Endothelial cell (in vitro differentiated cells): ENCODE measurements at regions not wholly inside any gene's neighbourhood (a gene's known extent, or its start where the extent isn't known, plus 50 kb on each side); places are given as distances from the start of the nearest gene placed in this dataset.
A peak's percentile ranks its signal among the peaks of the same experiment; 100 is the strongest.

Source experiments
- DNase-seq: peaks from one replicate; pipeline ENCODE4 v3.0.0; 2021; ENCODE audit warnings: low spot score
- H3K27ac Mint-ChIP-seq: one replicate; pipeline ENCODE4 v1.8.0; 2021; ENCODE audit warnings: mixed read lengths, inconsistent platforms; ENCODE audit not compliant: unreplicated experiment
- H3K27me3 Mint-ChIP-seq: one replicate; pipeline ENCODE4 v1.8.0; 2021; ENCODE audit warnings: mild to moderate bottlenecking, moderate library complexity, mixed read lengths, inconsistent platforms; ENCODE audit not compliant: unreplicated experiment
- H3K36me3 Mint-ChIP-seq: one replicate; pipeline ENCODE4 v1.8.0; 2021; ENCODE audit warnings: mild to moderate bottlenecking, low read depth, mixed read lengths, inconsistent platforms; ENCODE audit not compliant: unreplicated experiment
- H3K4me1 Mint-ChIP-seq: one replicate; pipeline ENCODE4 v1.8.0; 2021; ENCODE audit warnings: mild to moderate bottlenecking, mixed read lengths, inconsistent platforms; ENCODE audit not compliant: unreplicated experiment
- H3K4me3 Mint-ChIP-seq: one replicate; pipeline ENCODE4 v1.8.0; 2021; ENCODE audit warnings: mild to moderate bottlenecking, mixed read lengths, inconsistent platforms; ENCODE audit not compliant: unreplicated experiment
- H3K9me3 Mint-ChIP-seq: one replicate; pipeline ENCODE4 v1.8.0; 2021; ENCODE audit warnings: mixed read lengths, inconsistent platforms; ENCODE audit not compliant: unreplicated experiment
- CTCF ChIP-seq: fragments of 200-600 bp; sonication (generic); IDR thresholded peaks from one replicate; pipeline ENCODE4 v1.5.0; 2021; ENCODE audit warnings: antibody characterized with exemption; ENCODE audit not compliant: unreplicated experiment

GRCh38 chr20:37463726-37464494, 57.1 kb upstream of the NNAT start:
- DNase-seq, result no peak
- Mint-ChIP-seq H3K9me3 (no peaks in the 10 kb centered on the region), H3K4me1 (peaks cover 25% of the 10 kb centered on the region), H3K27me3 (peaks cover 6% of the 10 kb centered on the region), H3K36me3 (peaks cover 4% of the 10 kb centered on the region), H3K4me3 (no peak overlapping the region), H3K27ac (peak overlapping the region; percentile 45)
- TF ChIP-seq CTCF, result no peak

GRCh38 chr20:37464611-37465010, 56.4 kb upstream of the NNAT start:
- Mint-ChIP-seq H3K27me3 (peaks cover 9% of the 10 kb centered on the region), H3K4me1 (peaks cover 32% of the 10 kb centered on the region), H3K27ac (peak overlapping the region; percentile 45), H3K36me3 (peaks cover 4% of the 10 kb centered on the region), H3K9me3 (no peaks in the 10 kb centered on the region), H3K4me3 (no peak overlapping the region)
- DNase-seq, result no peak
- TF ChIP-seq CTCF, result no peak
